Smooth muscle cell (in vitro differentiated cells): ENCODE measurements at regions not wholly inside any gene's neighbourhood (a gene's known extent, or its start where the extent isn't known, plus 50 kb on each side); places are given as distances from the start of the nearest gene placed in this dataset.

Experiments
- DNase-seq: peaks from one replicate; lab custom pipeline; 2025; ENCODE audit not compliant: unreplicated experiment; lab: John Stamatoyannopoulos, UW
- H2AFZ ChIP-seq: fragments of 200-600 bp; sonication (generic); 2 replicates; pipeline ENCODE4 v1.6.0; 2016; ENCODE audit warnings: antibody characterized with exemption, low read depth, mild to moderate bottlenecking
- H3F3A ChIP-seq: fragments of 200-600 bp; sonication (generic); 2 replicates; pipeline ENCODE4 v1.6.0; 2017; ENCODE audit warnings: antibody characterized with exemption, low read depth
- H3K27ac ChIP-seq: fragments of 200-600 bp; sonication (generic); 2 replicates; pipeline ENCODE4 v1.5.1; 2016; ENCODE audit warnings: low read depth, mild to moderate bottlenecking
- H3K27me3 ChIP-seq: fragments of 200-600 bp; sonication (generic); 2 replicates; pipeline ENCODE4 v1.6.1; 2016; ENCODE audit warnings: low read depth, mild to moderate bottlenecking
- H3K36me3 ChIP-seq: fragments of 200-600 bp; sonication (generic); 2 replicates; pipeline ENCODE4 v1.5.1; 2016; ENCODE audit warnings: low read depth
- H3K4me1 ChIP-seq: fragments of 200-600 bp; sonication (generic); 2 replicates; pipeline ENCODE4 v1.5.1; 2016; ENCODE audit warnings: low read depth
- H3K4me2 ChIP-seq: fragments of 200-600 bp; sonication (generic); 2 replicates; pipeline ENCODE4 v1.6.0; 2016; ENCODE audit warnings: mild to moderate bottlenecking
- H3K4me3 ChIP-seq: fragments of 200-600 bp; sonication (generic); 2 replicates; pipeline ENCODE4 v1.5.1; 2016; ENCODE audit warnings: mild to moderate bottlenecking
- H3K79me2 ChIP-seq: fragments of 200-600 bp; sonication (generic); 2 replicates; pipeline ENCODE4 v1.6.0; 2016; ENCODE audit warnings: low read depth, mild to moderate bottlenecking
- H3K9ac ChIP-seq: fragments of 200-600 bp; sonication (generic); 2 replicates; pipeline ENCODE4 v1.6.0; 2016; ENCODE audit warnings: low read depth
- H3K9me3 ChIP-seq: fragments of 200-600 bp; sonication (generic); replicated peaks from 2 replicates; pipeline ENCODE4 v1.5.1; 2016; ENCODE audit warnings: low read depth
- H4K20me1 ChIP-seq: fragments of 200-600 bp; sonication (generic); 2 replicates; pipeline ENCODE4 v1.6.0; 2016; ENCODE audit warnings: low read depth
- WGBS: methylation state at CpG from one replicate; pipeline ENCODE4 v1.1.7; 2016; ENCODE audit warnings: low lambda C conversion rate; 5-methylcytosine and 5-hydroxymethylcytosine counted together
- TF ChIP-seq, protein P1 (sequence below): fragments of 200-600 bp; sonication (generic); IDR thresholded peaks from 2 replicates; pipeline ENCODE4 v1.5.1; 2017; ENCODE audit warnings: borderline replicate concordance, mild to moderate bottlenecking, antibody characterized with exemption; ENCODE audit not compliant: insufficient read depth, poor library complexity, severe bottlenecking

DNA sequence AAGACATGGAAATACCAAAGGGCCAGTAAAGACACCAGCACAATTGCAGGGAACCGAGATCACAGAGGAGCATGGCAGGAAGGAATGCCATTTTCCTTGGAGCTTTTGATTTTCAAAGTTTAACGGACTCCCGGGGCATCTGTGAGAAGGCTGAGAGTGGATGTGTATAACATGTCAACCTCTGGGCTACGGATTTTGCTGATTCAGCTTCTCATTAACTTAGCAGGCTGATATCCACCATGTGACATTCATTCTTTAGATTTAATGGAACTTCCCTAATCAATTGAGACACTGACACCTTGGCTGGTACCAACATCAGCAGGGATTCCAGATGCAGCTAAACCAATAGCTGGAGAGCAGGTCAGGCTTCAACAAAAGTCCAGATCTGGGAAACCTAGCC, 496.6 kb upstream of the SPHKAP start:
- Histone ChIP-seq H3K27ac (no peak overlapping the region), H3K36me3 (no peaks in the 10 kb centered on the region), H3K4me2 (no peak overlapping the region), H3K9ac (no peak overlapping the region), H4K20me1 (no peaks in the 10 kb centered on the region), H2AFZ (no peak overlapping the region), H3F3A (peaks cover 17% of the 10 kb centered on the region), H3K27me3 (no peaks in the 10 kb centered on the region), H3K4me1 (peaks cover 19% of the 10 kb centered on the region), H3K79me2 (no peaks in the 10 kb centered on the region), H3K9me3 (no peaks in the 10 kb centered on the region), H3K4me3 (no peak overlapping the region)
- TF ChIP-seq, protein P1, sequence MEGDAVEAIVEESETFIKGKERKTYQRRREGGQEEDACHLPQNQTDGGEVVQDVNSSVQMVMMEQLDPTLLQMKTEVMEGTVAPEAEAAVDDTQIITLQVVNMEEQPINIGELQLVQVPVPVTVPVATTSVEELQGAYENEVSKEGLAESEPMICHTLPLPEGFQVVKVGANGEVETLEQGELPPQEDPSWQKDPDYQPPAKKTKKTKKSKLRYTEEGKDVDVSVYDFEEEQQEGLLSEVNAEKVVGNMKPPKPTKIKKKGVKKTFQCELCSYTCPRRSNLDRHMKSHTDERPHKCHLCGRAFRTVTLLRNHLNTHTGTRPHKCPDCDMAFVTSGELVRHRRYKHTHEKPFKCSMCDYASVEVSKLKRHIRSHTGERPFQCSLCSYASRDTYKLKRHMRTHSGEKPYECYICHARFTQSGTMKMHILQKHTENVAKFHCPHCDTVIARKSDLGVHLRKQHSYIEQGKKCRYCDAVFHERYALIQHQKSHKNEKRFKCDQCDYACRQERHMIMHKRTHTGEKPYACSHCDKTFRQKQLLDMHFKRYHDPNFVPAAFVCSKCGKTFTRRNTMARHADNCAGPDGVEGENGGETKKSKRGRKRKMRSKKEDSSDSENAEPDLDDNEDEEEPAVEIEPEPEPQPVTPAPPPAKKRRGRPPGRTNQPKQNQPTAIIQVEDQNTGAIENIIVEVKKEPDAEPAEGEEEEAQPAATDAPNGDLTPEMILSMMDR: no peak
- DNase-seq: no peak
- 83% methylated on average over 4 of the region's 4 CpGs for WGBS

DNA sequence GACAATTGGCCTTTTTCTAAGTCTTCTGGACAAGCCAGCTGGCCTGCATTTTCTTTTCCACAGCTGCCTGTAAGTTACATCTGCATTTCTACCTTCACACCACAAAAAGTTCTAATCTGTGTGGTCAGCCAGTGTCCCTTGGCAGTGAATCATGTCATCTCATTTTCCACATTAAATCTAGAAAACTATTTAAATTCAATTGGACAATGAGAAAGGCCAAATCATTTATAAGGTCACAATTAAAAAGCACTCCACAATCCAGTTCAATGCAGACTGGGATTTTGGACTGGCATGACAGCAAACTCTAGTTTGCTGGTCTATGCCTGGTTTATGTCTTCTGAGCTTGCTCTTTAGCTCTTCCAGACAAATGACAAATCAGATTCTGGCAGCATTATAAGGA, 494.2 kb upstream of the SPHKAP start:
- no peak overlapping the region for H3K4me3 ChIP-seq
- H3K9me3 ChIP-seq: no peaks in the 10 kb centered on the region
- H3K4me1 ChIP-seq: peaks cover 13% of the 10 kb centered on the region
- no peak overlapping the region for H2AFZ ChIP-seq
- no peaks in the 10 kb centered on the region for H4K20me1 ChIP-seq
- H3K9ac ChIP-seq: no peak overlapping the region
- H3K4me2 ChIP-seq: peak overlapping the region; percentile 73
- H3K27me3 ChIP-seq: no peaks in the 10 kb centered on the region
- no peaks in the 10 kb centered on the region for H3K36me3 ChIP-seq
- DNase-seq: no peak
- peak overlapping the region; percentile 76 for H3K27ac ChIP-seq
- TF ChIP-seq, protein P1: no peak
- no peaks in the 10 kb centered on the region for H3K79me2 ChIP-seq
- peaks cover 17% of the 10 kb centered on the region for H3F3A ChIP-seq

DNA sequence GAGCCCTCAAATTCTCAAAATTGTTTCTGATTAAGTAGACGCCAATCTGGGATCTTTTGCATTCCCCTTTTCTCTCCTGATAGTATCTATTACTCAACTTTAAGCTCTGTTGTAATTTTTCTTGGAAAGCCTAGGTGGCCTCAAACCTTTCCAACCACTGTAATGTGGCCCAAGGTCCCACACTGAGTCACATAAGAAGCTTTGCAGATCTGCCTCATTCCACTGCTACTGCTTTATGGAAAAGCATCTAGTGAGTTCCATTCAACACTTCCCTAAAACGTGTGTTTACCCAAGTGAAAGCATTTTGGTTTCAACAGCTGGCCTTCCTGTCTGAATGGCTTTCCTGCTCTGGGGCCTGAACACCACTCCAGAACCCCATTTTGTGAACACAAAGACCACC, 493.6 kb upstream of the SPHKAP start:
- peaks cover 13% of the 10 kb centered on the region for H3K4me1 ChIP-seq
- no peaks in the 10 kb centered on the region for H3K36me3 ChIP-seq
- H3K27ac ChIP-seq: peak overlapping the region; percentile 76
- no peak overlapping the region for H3K4me3 ChIP-seq
- no peaks in the 10 kb centered on the region for H3K9me3 ChIP-seq
- H2AFZ ChIP-seq: no peak overlapping the region
- peak overlapping the region; percentile 73 for H3K4me2 ChIP-seq
- no peak for DNase-seq
- H3F3A ChIP-seq: peaks cover 17% of the 10 kb centered on the region
- H3K9ac ChIP-seq: no peak overlapping the region
- H3K79me2 ChIP-seq: no peaks in the 10 kb centered on the region
- no peaks in the 10 kb centered on the region for H4K20me1 ChIP-seq
- no peaks in the 10 kb centered on the region for H3K27me3 ChIP-seq
- TF ChIP-seq, protein P1: no peak
- WGBS: 4% methylated on average over 2 of the region's 2 CpGs

DNA sequence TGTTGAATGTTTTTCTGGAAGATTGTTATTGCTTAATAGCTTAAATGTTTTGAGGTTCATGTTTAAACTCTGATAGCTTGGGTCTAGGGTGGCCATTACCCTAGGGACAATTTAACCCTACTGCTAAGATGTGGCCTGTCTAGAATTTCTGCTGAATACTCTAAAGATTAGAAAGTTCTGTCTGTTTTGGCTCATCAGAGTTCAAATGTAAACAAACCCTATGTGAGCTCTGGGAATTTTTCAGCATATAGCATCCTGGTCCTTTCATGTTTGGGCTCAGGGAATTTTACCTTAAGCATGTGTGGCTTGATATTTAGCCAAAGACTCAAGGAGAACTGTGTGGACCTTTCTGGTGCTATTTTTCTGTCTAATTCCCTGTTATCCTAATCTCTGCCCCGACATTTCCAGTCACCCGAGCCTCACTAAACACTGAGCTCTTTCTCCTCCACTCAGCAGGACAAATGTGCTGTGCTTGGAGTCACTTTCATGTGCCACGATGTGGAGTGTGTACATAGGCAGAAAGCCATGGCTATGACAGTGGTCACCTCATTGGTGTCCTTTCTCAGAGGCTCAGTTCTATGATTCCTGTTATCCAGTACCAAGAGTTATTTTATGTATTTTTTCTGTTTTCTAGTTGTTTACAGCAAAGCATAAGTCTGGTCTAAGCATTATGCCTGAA, 492.5 kb upstream of the SPHKAP start:
- WGBS: 27% methylated on average over 3 of the region's 3 CpGs
- Histone ChIP-seq H3K9ac (no peak overlapping the region), H2AFZ (no peak overlapping the region), H4K20me1 (no peaks in the 10 kb centered on the region), H3K79me2 (no peaks in the 10 kb centered on the region), H3K9me3 (no peaks in the 10 kb centered on the region), H3K4me1 (peaks cover 13% of the 10 kb centered on the region), H3K4me2 (peak overlapping the region; percentile 73), H3F3A (peaks cover 17% of the 10 kb centered on the region), H3K4me3 (no peak overlapping the region), H3K27me3 (no peaks in the 10 kb centered on the region), H3K27ac (peak overlapping the region; percentile 76), H3K36me3 (no peaks in the 10 kb centered on the region)
- TF ChIP-seq, protein P1: no peak
- DNase-seq: no peak
